Hindlimb muscle (tissue), 1 donor: ENCODE measurements at regions not wholly inside any gene's neighbourhood (a gene's known extent, or its start where the extent isn't known, plus 50 kb on each side); places are given as distances from the start of the nearest gene placed in this dataset.
A peak's percentile ranks its signal among the peaks of the same experiment; 100 is the strongest.
"Not testable (repeated sequence)": the region's sequence is repeated elsewhere in the genome, so short reads cannot be mapped to it uniquely, and the experiment has no call there.

Experiments
- DNase-seq: peaks from one replicate; pipeline ENCODE4 v3.0.0-alpha.2; 2013

- DNase-seq = no peak
Measured at GRCh38 chr5:135279328-135279727, 119.7 kb downstream of the MACROH2A1 start.

GRCh38 chr5:135276151-135276550 lies 122.9 kb downstream of the MACROH2A1 start:
- no peak for DNase-seq

GRCh38 chr5:135273212-135273611 lies 125.8 kb downstream of the MACROH2A1 start:
- no peak for DNase-seq

- no peak for DNase-seq
Measured at GRCh38 chr5:135272311-135272805, 126.7 kb downstream of the MACROH2A1 start.

GRCh38 chr5:135271533-135272310 lies 127.3 kb downstream of the MACROH2A1 start:
- peak; percentile 35 for DNase-seq

GRCh38 chr5:135269931-135270421 lies 129.1 kb downstream of the MACROH2A1 start:
- peak; percentile 64 for DNase-seq

GRCh38 chr5:135269199-135269598 lies 129.8 kb downstream of the MACROH2A1 start:
- no peak for DNase-seq

- DNase-seq = no peak
Measured at GRCh38 chr5:135266975-135267374, 132.1 kb downstream of the MACROH2A1 start.

GRCh38 chr5:135266303-135266635 lies 132.8 kb downstream of the MACROH2A1 start:
- no peak for DNase-seq

GRCh38 chr5:135265497-135266302 lies 133.3 kb downstream of the MACROH2A1 start:
- DNase-seq = no peak

GRCh38 chr5:135264451-135265440 lies 134.3 kb downstream of the MACROH2A1 start:
- DNase-seq = no peak

- DNase-seq = no peak
Measured at GRCh38 chr5:135263022-135263668, 135.9 kb downstream of the MACROH2A1 start.

- no peak for DNase-seq
Measured at GRCh38 chr5:135262364-135262763, 136.7 kb downstream of the MACROH2A1 start.

GRCh38 chr5:135260108-135260507 lies 138.9 kb downstream of the MACROH2A1 start:
- DNase-seq = not testable (repeated sequence)

GRCh38 chr5:135255461-135256178 lies 143.4 kb downstream of the MACROH2A1 start:
- DNase-seq = no peak

- no peak for DNase-seq
Measured at GRCh38 chr5:135254183-135254582, 144.8 kb downstream of the MACROH2A1 start.

GRCh38 chr5:135253601-135254178 lies 145.3 kb downstream of the MACROH2A1 start:
- DNase-seq = no peak

- DNase-seq = no peak
Measured at GRCh38 chr5:135251093-135251492, 147.9 kb downstream of the MACROH2A1 start.

GRCh38 chr5:135250671-135251070 lies 148.4 kb downstream of the MACROH2A1 start:
- DNase-seq = no peak

GRCh38 chr5:135249658-135250057 lies 149.4 kb downstream of the MACROH2A1 start:
- DNase-seq = no peak

- no peak for DNase-seq
Measured at GRCh38 chr5:135248801-135249231, 150.2 kb downstream of the MACROH2A1 start.
